ENCODE measurements at regions not wholly inside any gene's neighbourhood (a gene's known extent, or its start where the extent isn't known, plus 50 kb on each side); places are given as distances from the start of the nearest gene placed in this dataset.

DNA sequence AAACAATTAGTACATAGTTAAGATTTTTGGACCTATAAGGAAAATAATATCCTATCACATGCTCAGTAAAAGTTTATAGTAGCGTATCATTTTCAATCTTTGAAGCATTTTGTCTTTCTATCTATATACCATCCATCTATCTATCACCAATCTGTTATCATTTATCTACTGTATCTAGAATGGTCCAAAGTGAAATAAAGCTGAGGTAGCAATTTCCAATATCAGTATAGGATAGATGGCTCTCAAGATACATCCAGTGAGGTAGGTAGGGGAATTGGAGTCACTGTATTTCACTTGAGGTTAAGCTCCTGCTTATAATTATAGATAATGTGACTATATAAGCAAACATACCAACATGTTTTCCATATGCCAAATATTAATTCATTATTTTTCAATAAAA, 889.1 kb upstream of the CTNND2 start:
- Histone ChIP-seq H3K27me3 (no peaks in the 10 kb centered on the region), H3K9me3 (peaks cover 0 to 11% (median 3%) of the 10 kb centered on the region in 4 donors), H3K36me3 (no peaks in the 10 kb centered on the region), H3K4me1 (no peaks in the 10 kb centered on the region), H3K27ac (replicated peaks in 1 of 4) (no peak overlapping the region), H3K4me3 (no peak overlapping the region)
- 95% methylated on average over 1 of the region's 1 CpG for WGBS
- intact Hi-C loops (cut with DNase I): no loop called here
- no peak for DNase-seq (ENCODE audit: extremely low spot score)
- TF ChIP-seq POLR2AphosphoS5 (IDR thresholded peaks at IDR 0.05) (no peak), POLR2A (IDR thresholded peaks at IDR 0.05; ENCODE audit: low read depth) (no peak), EP300 (IDR thresholded peaks at IDR 0.05) (no peak)

DNA sequence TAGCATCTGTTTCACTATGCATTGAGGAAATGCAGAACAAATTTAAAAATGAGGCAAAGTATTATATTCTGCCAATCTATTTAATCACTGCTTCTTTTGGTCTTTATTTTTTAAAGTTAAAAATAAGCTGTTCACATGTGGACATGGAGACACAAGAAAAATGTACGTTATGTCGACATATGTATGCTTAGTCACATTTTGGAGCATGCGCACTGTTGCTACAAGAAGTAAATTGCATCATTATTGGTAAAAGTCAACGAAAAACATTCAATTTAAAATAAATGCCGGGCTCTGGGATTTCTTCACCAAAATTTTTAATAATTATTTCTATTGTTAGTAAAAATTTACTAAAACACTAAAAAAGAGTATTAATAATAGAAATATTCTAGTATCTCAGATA, 876.3 kb upstream of the CTNND2 start:
- no peaks in the 10 kb centered on the region for H3K4me1 ChIP-seq
- H3K27ac ChIP-seq (replicated peaks in 1 of 4): no peak overlapping the region
- intact Hi-C loops (cut with DNase I): no loop called here
- H3K36me3 ChIP-seq: no peaks in the 10 kb centered on the region
- no peak overlapping the region for H3K4me3 ChIP-seq
- 81% methylated on average over 5 of the region's 5 CpGs for WGBS
- no peaks in the 10 kb centered on the region for H3K27me3 ChIP-seq
- TF ChIP-seq POLR2A (IDR thresholded peaks at IDR 0.05; ENCODE audit: low read depth) (no peak), POLR2AphosphoS5 (IDR thresholded peaks at IDR 0.05) (no peak), EP300 (IDR thresholded peaks at IDR 0.05) (no peak)
- TF ChIP-seq, protein P1, sequence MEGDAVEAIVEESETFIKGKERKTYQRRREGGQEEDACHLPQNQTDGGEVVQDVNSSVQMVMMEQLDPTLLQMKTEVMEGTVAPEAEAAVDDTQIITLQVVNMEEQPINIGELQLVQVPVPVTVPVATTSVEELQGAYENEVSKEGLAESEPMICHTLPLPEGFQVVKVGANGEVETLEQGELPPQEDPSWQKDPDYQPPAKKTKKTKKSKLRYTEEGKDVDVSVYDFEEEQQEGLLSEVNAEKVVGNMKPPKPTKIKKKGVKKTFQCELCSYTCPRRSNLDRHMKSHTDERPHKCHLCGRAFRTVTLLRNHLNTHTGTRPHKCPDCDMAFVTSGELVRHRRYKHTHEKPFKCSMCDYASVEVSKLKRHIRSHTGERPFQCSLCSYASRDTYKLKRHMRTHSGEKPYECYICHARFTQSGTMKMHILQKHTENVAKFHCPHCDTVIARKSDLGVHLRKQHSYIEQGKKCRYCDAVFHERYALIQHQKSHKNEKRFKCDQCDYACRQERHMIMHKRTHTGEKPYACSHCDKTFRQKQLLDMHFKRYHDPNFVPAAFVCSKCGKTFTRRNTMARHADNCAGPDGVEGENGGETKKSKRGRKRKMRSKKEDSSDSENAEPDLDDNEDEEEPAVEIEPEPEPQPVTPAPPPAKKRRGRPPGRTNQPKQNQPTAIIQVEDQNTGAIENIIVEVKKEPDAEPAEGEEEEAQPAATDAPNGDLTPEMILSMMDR (IDR thresholded peaks at IDR 0.05): no peak
- no peaks in the 10 kb centered on the region for H3K9me3 ChIP-seq
- DNase-seq (ENCODE audit: extremely low spot score): no peak

DNA sequence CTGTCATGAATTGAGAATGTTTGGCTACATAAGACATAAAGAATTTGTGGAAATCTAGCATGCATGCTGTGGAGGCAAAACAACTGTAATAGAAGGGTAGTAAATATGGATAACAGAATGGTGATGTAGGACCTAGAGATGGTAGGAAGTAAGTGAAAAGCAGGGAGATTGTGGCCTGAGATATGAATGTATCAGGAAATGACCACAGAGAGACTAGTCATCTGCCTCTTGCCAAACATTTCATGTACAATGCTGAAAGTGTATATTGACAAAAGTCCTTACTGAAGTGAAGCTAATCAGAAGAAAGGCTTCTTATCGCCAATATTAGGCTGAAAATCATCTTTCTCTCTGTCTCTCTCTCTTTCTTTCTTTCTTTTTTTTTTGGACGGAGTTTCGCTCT, 873.1 kb upstream of the CTNND2 start:
- Histone ChIP-seq H3K9me3 (no peaks in the 10 kb centered on the region), H3K36me3 (no peaks in the 10 kb centered on the region), H3K4me3 (no peak overlapping the region), H3K27me3 (no peaks in the 10 kb centered on the region), H3K4me1 (no peaks in the 10 kb centered on the region), H3K27ac (replicated peaks in 1 of 4) (no peak overlapping the region)
- 91% methylated on average over 3 of the region's 3 CpGs for WGBS
- TF ChIP-seq, protein P1 (IDR thresholded peaks at IDR 0.05): no peak
- no peak for TF ChIP-seq POLR2A (IDR thresholded peaks at IDR 0.05; ENCODE audit: low read depth)
- TF ChIP-seq POLR2AphosphoS5 (IDR thresholded peaks at IDR 0.05): no peak
- TF ChIP-seq EP300 (IDR thresholded peaks at IDR 0.05): no peak
- DNase-seq (ENCODE audit: extremely low spot score): no peak
- intact Hi-C loops (cut with DNase I): no loop called here

DNA sequence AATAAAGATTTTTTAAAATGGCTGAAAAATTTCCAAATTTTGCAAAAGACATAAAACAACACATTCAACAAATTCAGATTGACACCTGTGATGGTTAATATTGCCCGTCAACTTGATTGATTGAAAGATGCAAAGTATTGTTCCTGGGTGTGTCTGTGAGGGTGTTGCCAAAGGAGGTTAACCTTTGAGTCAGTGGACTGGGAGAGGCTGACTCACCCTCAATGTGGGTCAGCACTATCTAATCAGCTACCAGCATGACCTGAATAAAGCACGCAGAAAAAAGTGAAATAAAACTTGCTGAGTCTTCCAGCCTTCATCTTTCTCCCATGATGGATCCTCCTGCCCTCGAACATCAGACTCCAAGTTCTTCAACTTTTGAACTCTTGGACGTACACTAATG, 868.0 kb upstream of the CTNND2 start:
- no peak for DNase-seq (ENCODE audit: extremely low spot score)
- intact Hi-C loops (cut with DNase I): no loop called here
- H3K27me3 ChIP-seq: no peaks in the 10 kb centered on the region
- H3K4me1 ChIP-seq: no peaks in the 10 kb centered on the region
- H3K27ac ChIP-seq (replicated peaks in 1 of 4): no peak overlapping the region
- TF ChIP-seq POLR2A (IDR thresholded peaks at IDR 0.05; ENCODE audit: low read depth) (no peak), POLR2AphosphoS5 (IDR thresholded peaks at IDR 0.05) (no peak), EP300 (IDR thresholded peaks at IDR 0.05) (no peak)
- TF ChIP-seq, protein P1 (IDR thresholded peaks at IDR 0.05): no peak
- H3K4me3 ChIP-seq: no peak overlapping the region
- H3K36me3 ChIP-seq: no peaks in the 10 kb centered on the region
- WGBS: 78% methylated on average over 4 of the region's 4 CpGs
- no peaks in the 10 kb centered on the region for H3K9me3 ChIP-seq

DNA sequence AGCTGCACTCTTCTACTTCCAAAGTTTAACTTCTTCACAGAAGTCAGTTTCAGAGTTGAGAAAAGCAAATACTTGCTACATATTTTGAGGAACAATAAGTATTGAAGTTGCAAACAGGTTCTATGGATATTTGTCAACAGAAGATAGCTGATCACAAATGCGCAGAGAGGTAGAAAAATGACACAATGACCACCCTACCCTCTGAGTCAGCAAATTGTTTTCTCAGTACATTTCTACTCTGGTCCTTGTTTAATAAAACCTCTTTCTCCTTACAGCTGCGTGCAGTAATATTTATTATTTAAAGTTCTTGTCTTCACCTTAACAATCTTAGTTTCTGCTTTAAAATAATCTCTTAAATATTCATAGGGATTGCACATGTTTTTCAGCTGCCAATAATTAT, 855.1 kb upstream of the CTNND2 start:
- 82% methylated on average over 2 of the region's 2 CpGs for WGBS
- no peak for TF ChIP-seq EP300 (IDR thresholded peaks at IDR 0.05)
- TF ChIP-seq, protein P1 (IDR thresholded peaks at IDR 0.05): no peak
- no peak for TF ChIP-seq POLR2A (IDR thresholded peaks at IDR 0.05; ENCODE audit: low read depth)
- no peak for TF ChIP-seq POLR2AphosphoS5 (IDR thresholded peaks at IDR 0.05)
- no peaks in the 10 kb centered on the region for H3K36me3 ChIP-seq
- no peaks in the 10 kb centered on the region for H3K27me3 ChIP-seq
- no peaks in the 10 kb centered on the region for H3K4me1 ChIP-seq
- no peak overlapping the region for H3K27ac ChIP-seq (replicated peaks in 1 of 4)
- DNase-seq (ENCODE audit: extremely low spot score): no peak
- intact Hi-C loops (cut with DNase I): no loop called here
- no peak overlapping the region for H3K4me3 ChIP-seq
- H3K9me3 ChIP-seq: no peaks in the 10 kb centered on the region

All from esophagus muscularis mucosa (tissue), 4 donors.